ENCODE measurements at regions not wholly inside any gene's neighbourhood (a gene's known extent, or its start where the extent isn't known, plus 50 kb on each side); places are given as distances from the start of the nearest gene placed in this dataset.
A peak's percentile ranks its signal among the peaks of the same experiment; 100 is the strongest.

GRCh38 chr1:36735436-36735835, 252.7 kb upstream of the CSF3R start:
- Histone ChIP-seq H2BK20ac (ENCODE audit: low read length) (0 out of 2 replicates have a peak overlapping the region, but pooled peaks have one; percentile 72), H3K36me3 (ENCODE audit: control insufficient read depth in 2 of 4, insufficient read depth in 4 of 4, low read length in 3 of 4) (no peaks in the 10 kb centered on the region), H3K4me3 (ENCODE audit: extremely low read depth in 1 of 4, insufficient read depth in 2 of 4, low read depth in 3 of 4, low read length in 4 of 4) (no peak overlapping the region), H4K8ac (ENCODE audit: extremely low read depth, insufficient read depth, low read length) (no peak overlapping the region), H3K79me2 (ENCODE audit: control insufficient read depth in 1 of 2, insufficient read depth in 2 of 2, low read length in 2 of 2) (no peaks in the 10 kb centered on the region), H2BK5ac (ENCODE audit: low read depth, low read length) (no peak overlapping the region), H2BK12ac (ENCODE audit: low read depth, low read length) (no peak overlapping the region), H3K14ac (ENCODE audit: insufficient read length) (no peak overlapping the region), H3K18ac (ENCODE audit: extremely low read depth, low read length) (no peak overlapping the region), H3K27ac (ENCODE audit: low read depth, low read length) (no peak overlapping the region), H4K91ac (replicated peaks; ENCODE audit: insufficient read length, low read length) (no peak overlapping the region), H3K27me3 (replicated peaks in 1 of 4; ENCODE audit: control insufficient read depth in 3 of 4, extremely low read depth in 1 of 4, insufficient read depth in 3 of 4, low read length in 3 of 4) (no peaks in the 10 kb centered on the region), H3K56ac (replicated peaks; ENCODE audit: insufficient read length, low read depth, low read length) (no peak overlapping the region), H2AK5ac (ENCODE audit: low read depth, low read length) (no peak overlapping the region), H2BK15ac (ENCODE audit: low read length) (no peak overlapping the region), H3K23ac (ENCODE audit: insufficient read length) (no peak overlapping the region), H3K79me1 (ENCODE audit: low read depth, low read length) (no peaks in the 10 kb centered on the region), H4K5ac (ENCODE audit: insufficient read length, low read depth, low read length) (no peak overlapping the region), H3K23me2 (ENCODE audit: low read depth, low read length) (no peaks in the 10 kb centered on the region), H3K4me1 (replicated peaks in 1 of 4; ENCODE audit: control insufficient read depth in 3 of 4, insufficient read depth in 4 of 4, low read length in 3 of 4) (peaks cover 0 to 16% (median 7%) of the 10 kb centered on the region in 4 experiments; a peak in 5 of 7 replicates), H3K9ac (replicated peaks in 1 of 4; ENCODE audit: extremely low read depth in 1 of 4, low read depth in 3 of 4, low read length in 3 of 4) (no peak overlapping the region), H4K20me1 (replicated peaks in 1 of 2; ENCODE audit: control insufficient read depth in 1 of 2, insufficient read depth in 2 of 2, low read length in 2 of 2) (no peaks in the 10 kb centered on the region), H2AFZ (ENCODE audit: low read length) (no peak overlapping the region), H2BK120ac (replicated peaks; ENCODE audit: low read depth, low read length) (no peak overlapping the region), H3K4ac (replicated peaks; ENCODE audit: insufficient read length, low read depth, low read length) (no peak overlapping the region), H3K4me2 (ENCODE audit: insufficient read depth in 1 of 2, low read depth in 2 of 2, low read length in 2 of 2) (no peak overlapping the region), H3K9me3 (ENCODE audit: insufficient read depth in 2 of 2, low read depth in 1 of 2, low read length in 1 of 2) (no peaks in the 10 kb centered on the region)
- CTCF ChIA-PET (ENCODE audit: partially characterized antibody), result interaction anchor here (1.3 to 2.1 kb wide), 3 partner anchors 38 to 126 kb away, joined by 4 to 6 read pairs (median 6); no protein-coding TSS in a partner anchor
- DNase-seq (ENCODE audit: low read depth in 1 of 2, low spot score in 2 of 2) (no peak), FAIRE-seq (no peak)
- POLR2A ChIA-PET (ENCODE audit: partially characterized antibody), result no interaction called here
- WGBS, 2 experiments (ENCODE audit: extremely low coverage in 1 of 2, insufficient coverage in 1 of 2, insufficient read length in 1 of 2, insufficient replicate concordance in 2 of 2, low coverage in 1 of 2, low lambda C conversion rate in 2 of 2, missing lambda C conversion rate in 1 of 2), result 93% methylated on average over 4 of the region's 4 CpGs; no CpG with 5 or more reads in 1 of the 2 experiments
- TF ChIP-seq POLR2A (IDR thresholded peaks at IDR 0.05; ENCODE audit: control extremely low read depth in 1 of 2, low read depth in 2 of 2, low read length in 2 of 2) (no peak), ZNF274 (IDR thresholded peaks at IDR 0.05; ENCODE audit: borderline replicate concordance, extremely low read depth, low read length) (no peak), HDAC6 (IDR thresholded peaks at IDR 0.05; ENCODE audit: low read depth, low read length) (no peak)

Measured in H1 (cell line).